G401.6 (cell line): ENCODE measurements at regions not wholly inside any gene's neighbourhood (a gene's known extent, or its start where the extent isn't known, plus 50 kb on each side); places are given as distances from the start of the nearest gene placed in this dataset.
A peak's percentile ranks its signal among the peaks of the same experiment; 100 is the strongest.
"Not testable (repeated sequence)": the region's sequence is repeated elsewhere in the genome, so short reads cannot be mapped to it uniquely, and the experiment has no call there.

Experiments used
- FAIRE-seq: peaks from 2 replicates; lab custom pipeline; 2012; peaks lifted over from hg19 to GRCh38; lab: Jason Lieb, UNC

GRCh38 chr1:243996223-243996622 is 54.9 kb upstream of the ZBTB18 start:
- no peak for FAIRE-seq

GRCh38 chr1:243991650-243992049 is 59.4 kb upstream of the ZBTB18 start:
- no peak for FAIRE-seq

GRCh38 chr1:243984788-243985187 is 66.3 kb upstream of the ZBTB18 start:
- FAIRE-seq: no peak

GRCh38 chr1:243982447-243983018 is 68.5 kb upstream of the ZBTB18 start:
- no peak for FAIRE-seq

- no peak for FAIRE-seq
These were observed 70.6 kb upstream of the ZBTB18 start for GRCh38 chr1:243980471-243980870.

- peak; percentile 95 for FAIRE-seq
These were observed 71.0 kb upstream of the ZBTB18 start for GRCh38 chr1:243980071-243980470.

- no peak for FAIRE-seq
These were observed 71.7 kb upstream of the ZBTB18 start for GRCh38 chr1:243979396-243979795.

GRCh38 chr1:243977094-243977493 is 74.0 kb upstream of the ZBTB18 start:
- no peak for FAIRE-seq

- FAIRE-seq: no peak
These were observed 76.4 kb upstream of the ZBTB18 start for GRCh38 chr1:243974451-243975292.

GRCh38 chr1:243973169-243973568 is 77.9 kb upstream of the ZBTB18 start:
- FAIRE-seq: no peak

- no peak for FAIRE-seq
These were observed 81.0 kb upstream of the ZBTB18 start for GRCh38 chr1:243970077-243970476.

GRCh38 chr1:243968413-243968812 is 82.7 kb upstream of the ZBTB18 start:
- peak; percentile 98 for FAIRE-seq

- peak; percentile 78 for FAIRE-seq
These were observed 86.2 kb upstream of the ZBTB18 start for GRCh38 chr1:243964915-243965314.

- peak; percentile 50 for FAIRE-seq
These were observed 87.5 kb upstream of the ZBTB18 start for GRCh38 chr1:243963571-243963970.

GRCh38 chr1:243962541-243962940 is 88.5 kb upstream of the ZBTB18 start:
- FAIRE-seq: no peak

- FAIRE-seq: no peak
These were observed 91.1 kb upstream of the ZBTB18 start for GRCh38 chr1:243959998-243960397.

- FAIRE-seq: no peak
These were observed 93.9 kb upstream of the ZBTB18 start for GRCh38 chr1:243957141-243957540.

GRCh38 chr1:243956450-243956849 is 94.6 kb upstream of the ZBTB18 start:
- FAIRE-seq: no peak

- FAIRE-seq: not testable (repeated sequence)
These were observed 99.9 kb upstream of the ZBTB18 start for GRCh38 chr1:243951207-243951606.

- FAIRE-seq: peak; percentile 44
These were observed 100.1 kb upstream of the AKT3 start for GRCh38 chr1:243950166-243950565.

- peak; percentile 94 for FAIRE-seq
These were observed 96.9 kb upstream of the AKT3 start for GRCh38 chr1:243946946-243947345.

- FAIRE-seq: no peak
These were observed 96.2 kb upstream of the AKT3 start for GRCh38 chr1:243946253-243946652.

- FAIRE-seq: no peak
These were observed 95.7 kb upstream of the AKT3 start for GRCh38 chr1:243945727-243946126.
